Fibroblast of the conjunctiva (primary cell): ENCODE measurements at regions not wholly inside any gene's neighbourhood (a gene's known extent, or its start where the extent isn't known, plus 50 kb on each side); places are given as distances from the start of the nearest gene placed in this dataset.
"Not testable (repeated sequence)": the region's sequence is repeated elsewhere in the genome, so short reads cannot be mapped to it uniquely, and the experiment has no call there.

Source experiments
- DNase-seq: peaks from one replicate; pipeline ENCODE4 v3.0.0-alpha.2; 2010; ENCODE audit warnings: low read depth

DNA sequence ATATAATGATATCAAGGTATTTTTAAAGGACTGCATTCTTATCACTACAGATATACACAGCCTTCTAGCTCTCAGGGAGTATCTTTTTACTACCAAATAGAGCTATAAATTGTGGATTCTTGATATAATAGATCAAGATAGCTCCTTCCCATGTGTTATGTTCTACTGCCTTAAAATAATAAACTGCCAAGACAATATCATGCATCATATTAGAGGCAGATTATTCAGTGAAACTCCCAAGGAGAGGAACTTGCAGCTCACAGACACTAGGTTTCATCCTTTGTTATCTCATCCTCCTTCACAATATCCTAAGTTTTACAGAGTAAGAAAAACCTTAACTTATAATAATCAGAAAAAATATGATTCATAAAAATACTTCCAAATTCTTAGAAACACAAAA is 802.8 kb downstream of the DIAPH3 start:
- no peak for DNase-seq

GRCh38 chr13:59363313-59363712 is 800.4 kb downstream of the DIAPH3 start:
- DNase-seq = no peak

DNA sequence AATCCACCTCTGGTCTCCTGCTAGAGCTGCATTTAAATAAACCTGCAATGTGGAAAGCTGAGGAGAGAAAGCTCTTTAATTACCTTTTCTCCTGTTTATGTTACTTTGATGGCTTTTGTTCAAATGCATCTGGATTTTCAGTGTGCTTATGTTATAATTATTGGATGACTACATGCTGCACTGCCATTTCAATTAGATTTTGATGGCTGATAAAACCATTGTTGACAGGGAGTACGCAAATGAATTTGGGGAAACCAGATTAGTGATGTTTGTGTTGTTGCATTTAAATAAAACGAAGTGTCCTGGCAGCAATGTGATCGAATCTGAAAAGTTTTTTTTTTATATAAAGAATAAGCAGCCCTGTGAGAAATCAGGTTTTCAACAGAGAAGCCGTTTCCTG is 799.8 kb downstream of the DIAPH3 start:
- no peak for DNase-seq

DNA sequence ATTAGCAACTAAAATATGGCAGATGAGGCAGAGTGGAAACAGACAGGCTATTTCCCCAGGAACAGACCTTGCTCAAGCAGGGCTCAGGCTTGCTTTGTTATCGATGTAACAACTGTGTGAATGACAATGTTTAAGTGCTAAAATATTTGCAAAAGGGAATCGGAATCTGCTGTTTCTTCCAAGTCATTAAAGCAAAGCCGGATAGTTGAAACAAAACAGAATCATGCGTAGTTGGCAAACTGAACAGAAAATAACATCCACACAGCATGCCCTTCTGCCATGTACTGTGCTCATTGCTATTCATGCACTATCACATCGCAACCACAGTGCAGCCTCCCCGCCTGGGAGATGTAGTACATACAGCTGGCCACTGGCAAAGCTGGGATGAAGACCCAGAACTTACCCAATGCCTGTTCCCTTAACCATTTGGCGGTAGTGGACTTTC is 799.1 kb downstream of the DIAPH3 start:
- DNase-seq = no peak

DNA sequence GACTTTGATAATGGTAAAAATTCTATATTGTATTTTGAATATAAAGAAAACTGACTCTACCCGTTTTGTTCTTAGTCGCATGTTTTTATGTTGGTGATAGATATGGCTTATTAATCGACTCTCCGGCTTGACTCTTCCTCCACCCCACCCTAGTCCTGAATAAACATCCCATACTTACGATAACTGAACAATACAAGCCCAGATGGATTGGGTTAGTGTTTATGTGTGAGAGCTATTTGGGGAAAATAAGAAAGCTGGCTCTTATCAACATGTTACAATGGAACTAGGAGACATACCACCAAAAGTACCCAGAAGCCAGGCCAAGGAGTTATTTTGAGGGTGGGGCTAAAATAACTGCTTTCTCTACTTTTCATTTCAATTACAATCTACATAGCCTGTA is 796.3 kb downstream of the DIAPH3 start:
- DNase-seq = no peak

DNA sequence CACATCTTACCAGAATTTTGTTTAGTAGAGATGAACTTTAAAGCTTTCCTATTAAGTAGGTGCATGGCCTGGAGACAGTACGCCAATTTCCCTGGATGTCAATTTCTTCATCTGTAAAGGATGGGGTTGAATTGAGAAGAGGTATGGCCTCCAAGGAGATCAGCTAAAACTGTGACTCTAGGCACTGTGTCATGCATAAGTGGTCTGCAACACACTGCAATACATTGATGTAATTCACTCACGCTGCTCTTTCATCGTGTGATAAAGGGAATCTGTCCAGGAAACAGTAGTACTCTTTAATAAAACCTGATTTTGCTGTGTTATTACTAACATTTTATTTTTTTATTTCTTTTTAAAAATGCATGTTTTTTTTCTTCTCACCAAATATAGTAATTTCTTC is 795.8 kb downstream of the DIAPH3 start:
- DNase-seq = no peak

DNA sequence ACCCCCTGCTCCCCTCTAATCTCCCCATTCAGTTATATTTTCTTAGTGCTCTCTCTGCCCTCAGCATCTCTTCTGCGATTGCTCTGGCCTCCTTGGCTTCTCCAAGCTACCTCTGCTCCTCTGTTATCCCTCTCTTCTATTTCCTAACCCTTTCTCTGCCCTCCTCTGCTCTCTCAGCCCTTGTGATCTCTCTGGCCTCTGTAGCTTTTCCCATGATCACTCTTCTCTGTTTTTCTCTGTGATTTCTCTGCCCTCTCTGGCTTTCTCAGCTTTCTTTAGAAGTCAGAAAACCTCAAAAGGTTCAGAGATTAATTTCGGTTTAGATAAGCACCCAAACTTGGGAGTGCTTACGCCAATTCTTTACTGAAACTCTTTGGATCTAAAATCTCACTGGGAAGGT is 795.0 kb downstream of the DIAPH3 start:
- no peak for DNase-seq

DNA sequence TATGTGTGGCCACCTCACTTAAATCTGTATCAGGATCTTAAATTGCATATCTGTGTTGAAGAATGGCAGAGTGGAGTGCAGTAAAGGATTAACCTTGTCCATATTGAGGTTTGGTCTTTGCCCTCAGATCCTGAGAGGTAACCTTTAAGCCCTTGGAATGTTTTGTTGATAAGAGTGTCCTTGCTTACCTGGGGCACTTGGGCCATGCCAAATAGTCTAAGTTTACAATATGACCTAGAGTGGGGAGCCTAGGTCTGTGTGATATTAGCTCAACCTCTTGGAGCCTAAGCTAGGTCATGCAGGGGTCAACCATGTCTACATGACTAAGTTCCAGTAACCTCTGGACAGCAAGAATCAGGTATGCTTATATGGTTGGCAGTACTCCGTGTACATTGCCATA is 792.5 kb downstream of the DIAPH3 start:
- no peak for DNase-seq

GRCh38 chr13:59373341-59373740 is 790.4 kb downstream of the DIAPH3 start:
- no peak for DNase-seq

DNA sequence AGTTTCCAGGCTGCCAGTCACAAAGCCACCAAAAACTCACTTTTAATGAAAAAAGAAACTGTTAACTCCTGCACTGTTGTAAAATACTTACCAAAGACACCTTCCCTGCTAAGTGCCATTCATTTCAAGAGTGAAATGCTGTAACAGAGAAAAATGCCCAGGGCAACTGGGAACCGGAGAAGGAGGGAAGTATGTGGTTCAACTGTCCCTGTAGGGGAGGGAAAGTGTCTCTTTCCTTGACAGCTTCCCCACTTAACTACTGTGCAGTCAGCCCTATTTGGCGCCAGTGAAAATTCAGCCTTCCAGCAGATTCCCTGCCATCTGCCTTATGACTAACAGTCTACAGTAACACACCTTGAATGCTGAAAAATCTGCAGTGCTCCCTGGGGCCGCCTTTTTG is 789.0 kb downstream of the DIAPH3 start:
- no peak for DNase-seq

DNA sequence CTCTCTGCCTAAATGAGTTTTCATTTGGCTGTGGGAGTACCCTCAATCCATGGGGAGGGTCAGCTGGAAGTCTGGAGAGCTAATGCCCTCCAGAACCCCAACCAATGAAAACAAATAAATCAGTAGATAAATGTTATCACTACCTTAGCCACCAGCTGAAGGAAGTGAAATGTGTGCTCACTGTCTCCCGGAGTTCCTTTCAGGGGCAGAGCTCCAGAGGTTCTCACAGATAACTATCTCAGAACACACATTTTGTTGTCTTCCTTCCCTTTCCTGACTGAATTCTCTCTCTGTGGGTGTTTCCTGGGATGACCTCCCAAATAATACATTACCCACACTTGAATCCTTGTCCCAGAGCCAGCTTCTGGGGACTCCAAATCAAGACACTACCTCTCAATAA is 779.6 kb downstream of the DIAPH3 start:
- DNase-seq = no peak

DNA sequence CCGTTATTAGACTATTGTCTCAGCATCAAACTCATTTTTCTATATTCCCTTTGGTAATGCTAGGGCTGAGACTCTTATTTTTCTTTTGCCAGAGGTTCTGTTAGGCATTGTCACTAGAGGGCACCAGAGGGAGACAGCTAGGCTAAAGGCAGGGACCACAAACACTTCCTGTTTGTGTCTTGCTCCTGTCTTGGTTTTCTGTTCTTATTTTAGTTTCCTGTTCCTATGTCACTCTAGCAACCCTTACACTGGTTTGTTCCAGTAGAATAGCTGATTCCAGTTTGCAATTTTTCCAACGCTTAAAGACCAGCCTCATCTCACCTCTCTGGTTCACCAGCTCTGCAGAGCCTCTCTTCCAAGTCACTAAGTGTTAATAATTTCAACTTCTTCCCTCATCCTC is 772.0 kb downstream of the DIAPH3 start:
- DNase-seq = peak; percentile 74

DNA sequence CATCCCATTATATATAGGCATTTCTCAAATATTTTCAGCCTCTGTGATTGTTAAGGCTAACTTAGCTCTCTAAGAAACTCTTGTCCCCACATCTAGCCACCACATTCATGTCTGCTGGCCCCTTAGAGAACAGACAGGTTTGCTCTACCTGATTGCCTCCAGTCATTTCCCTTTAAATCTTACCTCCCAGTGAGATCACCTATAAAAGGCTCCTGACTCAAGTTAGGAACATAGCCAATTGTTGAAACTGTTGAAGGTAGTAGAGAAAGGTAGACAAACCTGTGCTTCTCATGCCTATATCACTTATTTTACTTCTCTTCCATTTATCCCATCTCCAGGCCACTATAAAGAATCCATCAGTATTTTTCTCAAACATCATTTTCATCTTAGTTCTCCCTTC is 771.4 kb downstream of the DIAPH3 start:
- no peak for DNase-seq

DNA sequence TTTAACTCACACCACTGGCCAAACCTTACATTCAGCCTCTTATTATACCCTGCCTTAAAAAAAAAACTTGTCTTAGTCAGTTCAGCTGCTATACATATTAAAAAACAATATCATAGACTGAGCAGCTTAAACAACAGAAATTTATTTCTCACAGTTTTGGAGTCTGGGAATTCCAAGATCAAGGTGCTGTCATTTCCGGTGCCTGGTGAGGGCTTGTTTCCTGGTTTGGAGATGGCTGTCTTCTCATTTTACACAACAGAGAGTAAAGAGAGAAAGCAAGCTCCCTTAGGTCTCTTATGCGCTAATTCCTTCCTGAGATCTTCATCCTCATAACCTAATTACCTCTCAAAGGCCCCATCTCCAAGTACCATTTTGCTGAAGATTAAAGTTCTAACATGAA is 769.2 kb downstream of the DIAPH3 start:
- no peak for DNase-seq

GRCh38 chr13:59398127-59398526 is 765.6 kb downstream of the DIAPH3 start:
- no peak for DNase-seq

- DNase-seq = no peak
These were observed 765.1 kb downstream of the DIAPH3 start for GRCh38 chr13:59398661-59399060.

GRCh38 chr13:59399513-59399912 is 764.2 kb downstream of the DIAPH3 start:
- no peak for DNase-seq

DNA sequence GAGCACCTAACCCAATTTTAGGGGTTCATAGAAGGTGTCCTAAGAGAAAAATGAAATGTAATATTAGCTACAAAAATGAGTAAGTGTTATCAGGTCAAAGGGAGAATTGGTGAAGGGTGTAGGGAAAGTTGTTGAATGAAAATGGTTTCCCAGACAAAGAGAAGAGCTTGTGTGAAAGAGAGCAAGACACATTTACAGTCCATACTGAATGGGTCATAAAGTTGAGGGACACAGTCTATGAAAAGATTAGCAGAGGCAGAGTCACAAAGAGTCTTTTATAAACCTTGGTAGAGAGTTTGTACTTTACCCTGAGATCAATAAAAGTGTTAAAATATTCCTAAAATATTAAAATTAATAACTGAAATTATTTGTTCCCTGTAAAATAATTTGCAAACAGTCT is 759.4 kb downstream of the DIAPH3 start:
- no peak for DNase-seq

GRCh38 chr13:59407251-59407650 is 756.5 kb downstream of the DIAPH3 start:
- not testable (repeated sequence) for DNase-seq

- DNase-seq = no peak
These were observed 755.0 kb downstream of the DIAPH3 start for GRCh38 chr13:59408738-59409137.

GRCh38 chr13:59409211-59409610 is 754.5 kb downstream of the DIAPH3 start:
- no peak for DNase-seq

DNA sequence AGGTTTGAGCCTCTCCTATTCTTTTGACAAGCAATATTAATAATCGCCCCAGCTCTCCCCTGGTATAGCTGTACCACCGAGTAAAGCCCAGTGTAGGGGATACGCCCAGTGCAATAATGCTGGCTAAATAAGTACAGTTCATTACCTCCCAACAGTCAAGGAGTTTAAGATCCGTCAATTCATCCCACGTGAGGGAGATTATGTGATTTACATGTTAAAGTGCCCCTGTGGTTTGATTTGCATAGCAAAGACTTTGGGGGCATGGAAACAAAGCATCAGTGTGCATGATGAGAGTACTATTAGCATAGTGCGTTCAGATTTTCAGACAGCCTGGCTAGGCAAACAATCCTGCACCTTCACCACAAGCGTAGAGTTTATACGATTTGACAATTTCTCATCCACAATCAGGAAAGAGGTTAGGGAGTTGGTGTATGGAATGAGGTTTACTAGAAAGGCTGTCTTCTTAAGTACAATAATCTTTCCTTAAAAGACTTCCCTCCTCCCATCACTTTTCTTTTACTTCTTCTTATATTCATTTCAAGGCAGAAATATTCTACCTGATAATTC is 754.0 kb downstream of the DIAPH3 start:
- no peak for DNase-seq

GRCh38 chr13:59413126-59413525 is 750.6 kb downstream of the DIAPH3 start:
- no peak for DNase-seq

- no peak for DNase-seq
These were observed 749.7 kb downstream of the DIAPH3 start for GRCh38 chr13:59414006-59414405.

DNA sequence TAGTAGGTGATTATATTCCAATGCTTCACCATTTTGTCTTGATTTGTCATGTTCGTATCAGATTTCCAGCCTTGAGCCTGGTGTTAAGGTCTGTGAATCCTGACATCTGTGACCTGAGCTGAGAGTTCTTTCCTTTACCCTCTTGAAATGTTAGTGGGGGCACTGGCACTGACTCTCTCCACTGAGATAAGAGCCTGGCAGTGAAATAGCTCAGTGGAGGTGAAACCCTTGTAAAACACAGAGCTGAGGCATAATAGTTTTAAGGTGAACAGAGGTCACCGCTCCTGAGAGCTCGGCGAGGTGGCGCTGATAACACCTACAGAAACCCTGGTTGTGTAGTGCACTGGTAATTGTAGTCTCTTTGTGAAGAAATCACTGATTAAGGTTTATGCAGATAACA is 748.2 kb downstream of the DIAPH3 start:
- DNase-seq = no peak
